C4-2B (cell line): ENCODE measurements at regions not wholly inside any gene's neighbourhood (a gene's known extent, or its start where the extent isn't known, plus 50 kb on each side); places are given as distances from the start of the nearest gene placed in this dataset.

Source experiments
- H3K27ac ChIP-seq: fragments of 450-650 bp; 2 replicates; pipeline ENCODE4 v1.5.1; 2017
- ZFX ChIP-seq: fragments of 450-650 bp; IDR thresholded peaks from 2 replicates; pipeline ENCODE4 v1.6.1; 2017
- TF ChIP-seq, protein P1 (sequence below): fragments of 450-650 bp; conservative IDR thresholded peaks from 2 replicates; pipeline ENCODE4 v1.5.1; 2017; ENCODE audit warnings: mild to moderate bottlenecking

DNA sequence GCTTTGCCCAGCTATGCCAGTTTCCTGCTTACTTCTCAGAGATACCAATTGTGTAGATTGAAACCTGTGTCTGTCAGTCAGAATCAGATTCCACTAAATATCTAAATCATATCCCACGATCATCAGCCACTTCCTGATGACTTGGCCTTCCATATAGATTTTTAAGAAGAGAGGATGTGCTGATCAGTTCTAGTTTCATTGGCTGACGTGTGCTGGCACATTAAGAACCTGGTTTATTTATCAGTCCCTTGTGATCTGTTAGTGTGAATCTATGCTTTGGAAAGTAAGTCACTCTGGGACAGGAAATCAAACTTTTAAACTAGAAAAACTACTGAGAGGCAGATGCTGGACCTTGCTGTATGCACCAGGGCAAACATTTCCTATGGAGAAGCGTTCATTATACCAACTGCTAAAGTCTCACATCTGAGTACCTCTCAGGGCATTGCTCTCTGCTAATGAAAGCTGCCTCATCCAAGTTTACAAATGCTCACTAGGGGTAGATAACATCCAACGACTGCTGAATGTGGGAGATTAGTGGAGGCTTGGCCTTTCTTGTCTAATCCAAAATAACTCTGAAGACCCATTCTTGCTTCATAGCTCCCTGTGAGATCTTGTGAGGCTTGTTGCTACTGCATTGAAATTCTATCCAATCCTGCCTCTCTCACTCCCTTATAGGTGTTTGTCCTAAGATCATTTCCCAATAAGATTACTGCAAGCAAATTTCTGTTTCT, 109.1 kb downstream of the ARL4A start:
- H3K27ac ChIP-seq, result no peak overlapping the region
- no peak for TF ChIP-seq ZFX
- TF ChIP-seq, protein P1, sequence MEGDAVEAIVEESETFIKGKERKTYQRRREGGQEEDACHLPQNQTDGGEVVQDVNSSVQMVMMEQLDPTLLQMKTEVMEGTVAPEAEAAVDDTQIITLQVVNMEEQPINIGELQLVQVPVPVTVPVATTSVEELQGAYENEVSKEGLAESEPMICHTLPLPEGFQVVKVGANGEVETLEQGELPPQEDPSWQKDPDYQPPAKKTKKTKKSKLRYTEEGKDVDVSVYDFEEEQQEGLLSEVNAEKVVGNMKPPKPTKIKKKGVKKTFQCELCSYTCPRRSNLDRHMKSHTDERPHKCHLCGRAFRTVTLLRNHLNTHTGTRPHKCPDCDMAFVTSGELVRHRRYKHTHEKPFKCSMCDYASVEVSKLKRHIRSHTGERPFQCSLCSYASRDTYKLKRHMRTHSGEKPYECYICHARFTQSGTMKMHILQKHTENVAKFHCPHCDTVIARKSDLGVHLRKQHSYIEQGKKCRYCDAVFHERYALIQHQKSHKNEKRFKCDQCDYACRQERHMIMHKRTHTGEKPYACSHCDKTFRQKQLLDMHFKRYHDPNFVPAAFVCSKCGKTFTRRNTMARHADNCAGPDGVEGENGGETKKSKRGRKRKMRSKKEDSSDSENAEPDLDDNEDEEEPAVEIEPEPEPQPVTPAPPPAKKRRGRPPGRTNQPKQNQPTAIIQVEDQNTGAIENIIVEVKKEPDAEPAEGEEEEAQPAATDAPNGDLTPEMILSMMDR, result no peak

DNA sequence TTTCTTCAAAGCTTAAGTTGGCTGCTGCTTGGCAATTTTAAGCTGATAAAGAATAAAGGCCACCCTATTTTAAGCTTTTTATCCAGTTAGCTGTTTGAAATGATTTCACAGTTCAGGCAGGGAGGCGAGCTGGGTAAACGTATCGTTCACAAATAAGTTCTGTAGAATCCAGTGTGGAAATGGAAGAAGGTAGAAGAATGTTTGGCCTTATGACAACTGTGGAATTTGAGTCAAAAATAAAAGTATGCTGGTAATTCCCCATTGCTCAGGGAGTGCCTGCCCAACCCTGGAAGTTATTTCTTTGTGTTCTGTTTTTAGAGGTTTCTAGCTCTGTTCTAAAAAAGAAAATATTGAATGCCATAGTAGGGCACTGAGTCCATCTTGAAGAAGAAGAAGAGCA, 113.1 kb downstream of the ARL4A start:
- TF ChIP-seq, protein P1, result no peak
- TF ChIP-seq ZFX, result no peak
- no peak overlapping the region for H3K27ac ChIP-seq

DNA sequence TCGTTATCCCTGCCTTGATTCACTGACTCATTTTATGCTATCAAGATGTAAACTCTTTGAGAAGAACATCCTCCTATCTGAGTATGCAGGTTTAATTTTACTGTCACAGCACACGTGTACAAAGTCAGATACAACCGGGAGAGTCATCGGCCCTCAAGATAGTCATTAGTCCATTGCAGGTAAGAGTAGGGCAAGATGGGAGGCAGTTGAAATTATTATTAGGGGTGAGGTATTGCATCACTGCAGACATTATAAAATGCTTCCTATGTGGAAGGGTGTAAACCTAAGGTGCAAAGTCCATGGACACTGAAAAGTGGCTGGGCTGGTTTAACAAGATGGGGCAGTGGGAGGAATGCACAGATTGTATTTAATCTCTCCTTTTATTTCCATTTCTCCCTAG, 113.7 kb downstream of the ARL4A start:
- TF ChIP-seq ZFX, result no peak
- TF ChIP-seq, protein P1, result no peak
- no peak overlapping the region for H3K27ac ChIP-seq

DNA sequence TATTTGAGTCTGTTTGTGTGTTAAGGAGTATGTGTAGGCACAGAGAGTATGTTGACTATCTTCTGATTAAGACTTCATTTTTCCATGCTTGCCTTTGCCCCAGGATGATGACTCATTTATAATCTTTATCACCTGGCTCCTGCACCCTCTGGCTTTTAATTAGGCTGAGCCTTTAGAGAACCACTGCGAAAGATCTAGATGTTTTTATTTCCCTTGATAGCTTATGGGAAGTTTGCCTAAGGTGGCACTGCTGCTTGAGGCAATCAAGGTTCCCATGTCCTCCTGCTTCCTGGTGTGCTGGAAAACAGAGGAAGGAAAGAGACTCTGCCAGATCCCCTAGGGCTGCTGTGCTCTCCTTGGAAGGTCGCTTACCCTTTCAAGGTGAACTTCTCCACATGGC, 114.6 kb downstream of the ARL4A start:
- TF ChIP-seq, protein P1, result no peak
- no peak for TF ChIP-seq ZFX
- peak overlapping the region; percentile 51; the same call in 1 of the 2 replicates for H3K27ac ChIP-seq

DNA sequence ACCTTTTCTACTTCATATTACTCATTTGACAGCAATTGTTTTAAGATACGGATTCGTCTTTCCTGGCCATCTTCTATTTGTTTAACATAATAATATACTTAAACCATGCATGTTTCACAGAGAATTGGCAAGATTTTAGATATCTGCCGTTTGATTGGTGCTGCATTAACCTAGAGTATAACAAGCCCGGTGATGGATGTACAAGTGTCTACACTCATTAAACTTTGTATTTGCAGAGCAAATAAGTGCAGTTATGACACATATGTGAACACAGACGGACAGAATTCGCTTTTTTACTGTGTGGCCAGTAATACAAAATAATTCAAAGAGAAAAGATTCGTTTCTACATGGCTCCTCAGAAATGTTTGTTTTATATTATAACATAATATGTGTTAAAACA, 116.1 kb downstream of the ARL4A start:
- no peak for TF ChIP-seq ZFX
- TF ChIP-seq, protein P1, result no peak
- no peak overlapping the region for H3K27ac ChIP-seq

DNA sequence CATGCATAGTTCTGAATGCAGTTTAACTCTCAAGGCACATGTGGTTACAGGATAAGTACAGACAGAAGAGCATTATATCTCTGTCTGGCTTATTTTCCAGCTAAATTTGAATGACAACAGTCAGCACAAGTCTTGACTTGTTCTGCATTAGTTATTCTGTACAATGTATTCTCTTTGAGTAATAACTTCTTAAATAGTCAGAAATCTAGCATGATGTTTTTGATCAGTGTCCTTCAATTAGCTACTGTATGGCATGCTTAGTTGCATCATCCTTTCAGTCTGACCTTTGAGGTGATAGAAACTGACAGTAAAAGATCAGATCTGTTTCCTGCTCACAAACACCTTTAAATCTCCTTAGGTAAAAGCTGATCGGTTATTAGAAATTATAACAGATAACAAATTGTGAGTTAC, 118.1 kb downstream of the ARL4A start:
- no peak for TF ChIP-seq ZFX
- TF ChIP-seq, protein P1, result no peak

DNA sequence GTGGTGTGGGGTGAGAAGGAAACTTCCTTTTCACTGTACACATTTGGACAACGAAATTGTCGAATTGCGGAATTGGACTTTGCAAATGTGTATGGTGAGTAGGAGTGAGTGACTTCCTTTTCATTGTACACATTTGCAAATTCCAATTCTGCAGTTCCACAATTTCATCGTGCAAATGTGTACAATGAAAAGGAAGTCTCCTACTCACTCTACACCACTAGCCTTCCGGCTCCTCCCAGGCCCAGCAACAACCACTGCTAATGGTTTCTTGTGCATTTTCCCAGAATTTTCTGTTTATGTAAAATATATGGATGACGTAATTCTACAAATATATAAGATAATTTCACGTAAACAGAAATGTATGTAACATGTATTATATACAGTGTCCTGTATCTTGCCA, 118.5 kb downstream of the ARL4A start:
- no peak for TF ChIP-seq ZFX
- TF ChIP-seq, protein P1, result no peak
- no peak overlapping the region for H3K27ac ChIP-seq

More for the DNA sequence above, 118.1 kb downstream of the ARL4A start:
- no peak overlapping the region for H3K27ac ChIP-seq
